Transverse colon (tissue), 4 donors: ENCODE measurements at regions not wholly inside any gene's neighbourhood (a gene's known extent, or its start where the extent isn't known, plus 50 kb on each side); places are given as distances from the start of the nearest gene placed in this dataset.

ENCODE experiments used
- CTCF ChIP-seq, 5 experiments: fragments of 200-600 bp in 3 of 5; fragments of 450-650 bp in 2 of 5; sonication (generic) in 3 of 5; IDR thresholded peaks; 1 replicate in 2 of 5; 2 replicates in 3 of 5; pipeline ENCODE4 v1.5.1; 2016 to 2017; ENCODE audit warnings: antibody characterized with exemption in 5 of 5, inconsistent platforms in 3 of 5, mild to moderate bottlenecking in 2 of 5, moderate library complexity in 1 of 5
- POLR2A ChIP-seq: fragments of 450-650 bp; IDR thresholded peaks from one replicate; pipeline ENCODE4 v1.6.1; 2016; ENCODE audit warnings: antibody characterized with exemption, mild to moderate bottlenecking, moderate library complexity
- POLR2AphosphoS5 ChIP-seq, 3 donors: sonication (generic); formaldehyde crosslinking; IDR thresholded peaks; one replicate each; pipeline ENCODE4 v1.6.1; 2016; ENCODE audit warnings: antibody characterized with exemption in 3 of 3

DNA sequence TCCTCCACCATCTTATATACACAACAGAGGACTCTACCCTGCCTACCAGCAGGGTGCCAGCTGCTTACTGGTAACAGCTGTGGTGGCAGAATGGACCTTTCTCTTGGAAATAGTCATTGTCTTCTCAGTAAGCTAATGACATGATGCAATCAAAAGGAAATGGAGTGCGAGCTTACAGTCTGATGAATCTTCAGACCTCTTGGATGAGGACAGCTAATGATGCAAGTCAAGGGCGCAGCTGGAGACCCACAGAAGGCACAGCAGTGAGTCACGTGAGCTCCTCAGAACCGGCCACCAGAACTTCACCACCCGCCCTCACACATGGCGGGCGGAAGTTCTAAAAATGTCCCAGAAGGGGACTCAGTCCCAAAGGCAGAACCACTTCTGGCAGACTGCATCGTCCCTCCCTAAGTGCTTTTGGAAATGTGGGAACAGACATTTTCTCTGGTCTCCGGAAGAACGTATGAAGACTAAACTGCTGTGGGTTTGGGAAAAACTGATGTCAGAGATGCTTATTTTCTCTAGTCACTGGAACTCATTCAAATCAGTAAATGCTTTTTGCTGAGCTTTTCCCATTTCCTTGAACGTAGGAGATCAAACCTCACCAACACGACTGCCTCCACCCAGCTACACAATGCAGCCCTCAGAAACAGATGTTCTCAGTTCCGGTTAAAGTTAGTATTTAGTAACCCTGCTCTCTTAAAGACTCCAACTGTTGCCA is 96.4 kb downstream of the FAS start:
- TF ChIP-seq CTCF (IDR thresholded peaks at IDR 0.05) (no peak), POLR2AphosphoS5 (IDR thresholded peaks at IDR 0.05) (peak in 2 of 3 donors; percentile 30 to 59), POLR2A (no peak)
